ENCODE measurements at regions not wholly inside any gene's neighbourhood (a gene's known extent, or its start where the extent isn't known, plus 50 kb on each side); places are given as distances from the start of the nearest gene placed in this dataset.

DNA sequence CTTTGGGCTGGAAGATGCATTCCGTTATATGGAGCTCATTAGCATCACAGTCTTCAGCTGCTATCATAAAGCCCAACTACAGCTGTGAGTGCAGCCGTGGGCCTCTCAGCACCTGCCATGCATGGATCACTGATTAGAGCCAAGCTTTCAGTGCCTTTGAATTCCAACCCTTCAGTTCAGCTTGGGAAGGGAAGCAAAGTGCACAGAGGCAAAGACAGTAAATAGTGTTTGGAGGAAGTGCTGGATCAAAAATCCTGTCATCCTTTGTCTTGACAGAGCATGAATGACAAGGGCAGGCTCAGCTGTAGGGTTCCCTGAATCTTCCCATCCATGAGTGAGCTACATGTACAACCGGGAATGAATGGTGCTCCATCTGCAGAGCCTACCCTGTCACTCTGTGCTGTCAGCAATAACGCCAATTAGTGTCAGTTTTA, 153.7 kb downstream of the DNAJB9 start:
- no peaks in the 10 kb centered on the region for H3F3A ChIP-seq (ENCODE audit: control insufficient read depth, insufficient read depth)
- H3K9me2 ChIP-seq (replicated peaks; ENCODE audit: control insufficient read depth, low read length) = no peaks in the 10 kb centered on the region; the same call in 1 of the 2 replicates
- no peak overlapping the region for H3K27ac ChIP-seq (ENCODE audit: low read depth, low read length)
- H3K27me3 ChIP-seq (ENCODE audit: control insufficient read depth, low read length) = peaks cover 4% of the 10 kb centered on the region; the same call in 1 of the 2 replicates
- H3K4me1 ChIP-seq (ENCODE audit: control insufficient read depth, low read length) = no peaks in the 10 kb centered on the region
- H3K9me3 ChIP-seq (ENCODE audit: control insufficient read depth, insufficient read depth, low read length) = no peaks in the 10 kb centered on the region
- H3K36me3 ChIP-seq (ENCODE audit: control insufficient read depth, low read length) = no peaks in the 10 kb centered on the region
- TF ChIP-seq, protein P1, sequence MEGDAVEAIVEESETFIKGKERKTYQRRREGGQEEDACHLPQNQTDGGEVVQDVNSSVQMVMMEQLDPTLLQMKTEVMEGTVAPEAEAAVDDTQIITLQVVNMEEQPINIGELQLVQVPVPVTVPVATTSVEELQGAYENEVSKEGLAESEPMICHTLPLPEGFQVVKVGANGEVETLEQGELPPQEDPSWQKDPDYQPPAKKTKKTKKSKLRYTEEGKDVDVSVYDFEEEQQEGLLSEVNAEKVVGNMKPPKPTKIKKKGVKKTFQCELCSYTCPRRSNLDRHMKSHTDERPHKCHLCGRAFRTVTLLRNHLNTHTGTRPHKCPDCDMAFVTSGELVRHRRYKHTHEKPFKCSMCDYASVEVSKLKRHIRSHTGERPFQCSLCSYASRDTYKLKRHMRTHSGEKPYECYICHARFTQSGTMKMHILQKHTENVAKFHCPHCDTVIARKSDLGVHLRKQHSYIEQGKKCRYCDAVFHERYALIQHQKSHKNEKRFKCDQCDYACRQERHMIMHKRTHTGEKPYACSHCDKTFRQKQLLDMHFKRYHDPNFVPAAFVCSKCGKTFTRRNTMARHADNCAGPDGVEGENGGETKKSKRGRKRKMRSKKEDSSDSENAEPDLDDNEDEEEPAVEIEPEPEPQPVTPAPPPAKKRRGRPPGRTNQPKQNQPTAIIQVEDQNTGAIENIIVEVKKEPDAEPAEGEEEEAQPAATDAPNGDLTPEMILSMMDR (IDR thresholded peaks at IDR 0.05; ENCODE audit: low read depth, low read length, poor library complexity, severe bottlenecking) = no peak
- H3K79me2 ChIP-seq (ENCODE audit: control insufficient read depth, low read length) = no peaks in the 10 kb centered on the region
- no peak overlapping the region for H3K4me2 ChIP-seq (ENCODE audit: low read length)
- no peak overlapping the region for H3K4me3 ChIP-seq (ENCODE audit: low read length)
- no peaks in the 10 kb centered on the region for H4K20me1 ChIP-seq (ENCODE audit: control insufficient read depth, insufficient read depth, low read depth, low read length)

- Histone ChIP-seq H3K4me3 (ENCODE audit: low read length) (no peak overlapping the region), H3F3A (ENCODE audit: control insufficient read depth, insufficient read depth) (no peaks in the 10 kb centered on the region), H3K9me3 (ENCODE audit: control insufficient read depth, insufficient read depth, low read length) (no peaks in the 10 kb centered on the region), H3K9me2 (replicated peaks; ENCODE audit: control insufficient read depth, low read length) (no peaks in the 10 kb centered on the region; the same call in 1 of the 2 replicates), H3K4me1 (ENCODE audit: control insufficient read depth, low read length) (no peaks in the 10 kb centered on the region), H3K27ac (ENCODE audit: low read depth, low read length) (no peak overlapping the region), H3K79me2 (ENCODE audit: control insufficient read depth, low read length) (no peaks in the 10 kb centered on the region), H4K20me1 (ENCODE audit: control insufficient read depth, insufficient read depth, low read depth, low read length) (no peaks in the 10 kb centered on the region), H3K27me3 (ENCODE audit: control insufficient read depth, low read length) (peaks cover 4% of the 10 kb centered on the region; the same call in 1 of the 2 replicates), H3K4me2 (ENCODE audit: low read length) (no peak overlapping the region), H3K36me3 (ENCODE audit: control insufficient read depth, low read length) (no peaks in the 10 kb centered on the region)
- TF ChIP-seq, protein P1 (IDR thresholded peaks at IDR 0.05; ENCODE audit: low read depth, low read length, poor library complexity, severe bottlenecking) = no peak
- no peak for TF ChIP-seq EZH2phosphoT487 (IDR thresholded peaks at IDR 0.05; ENCODE audit: borderline replicate concordance, low read length)
Observed at GRCh38 chr7:108724251-108725100, 154.8 kb downstream of the DNAJB9 start.

DNA sequence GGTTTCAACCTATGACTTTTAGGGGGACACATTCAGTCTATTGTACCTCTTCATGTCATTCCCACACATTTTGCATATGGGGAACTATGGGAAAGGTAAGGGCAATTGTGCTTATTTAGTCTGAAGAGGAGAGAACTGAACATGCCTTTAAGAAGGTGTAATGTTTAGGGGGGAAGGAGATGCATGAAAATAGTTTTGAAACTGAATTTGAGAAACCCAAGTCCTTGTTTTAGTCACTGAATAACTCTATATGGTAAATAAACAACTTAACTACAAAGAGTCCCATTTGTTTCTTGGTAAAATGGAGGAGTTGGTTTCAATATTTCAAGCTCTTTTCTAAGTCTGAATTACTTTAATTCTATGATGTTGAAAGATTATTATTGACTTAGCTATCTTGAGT, 166.1 kb downstream of the DNAJB9 start:
- Histone ChIP-seq H3K79me2 (ENCODE audit: control insufficient read depth, low read length) (no peaks in the 10 kb centered on the region), H3K4me3 (ENCODE audit: low read length) (no peak overlapping the region), H3K4me2 (ENCODE audit: low read length) (no peak overlapping the region), H3K36me3 (ENCODE audit: control insufficient read depth, low read length) (no peaks in the 10 kb centered on the region), H3K27ac (ENCODE audit: low read depth, low read length) (no peak overlapping the region), H3K4me1 (ENCODE audit: control insufficient read depth, low read length) (no peaks in the 10 kb centered on the region), H3K9me3 (ENCODE audit: control insufficient read depth, insufficient read depth, low read length) (no peaks in the 10 kb centered on the region), H3F3A (ENCODE audit: control insufficient read depth, insufficient read depth) (no peaks in the 10 kb centered on the region), H4K20me1 (ENCODE audit: control insufficient read depth, insufficient read depth, low read depth, low read length) (no peaks in the 10 kb centered on the region; the same call in 1 of the 2 replicates), H3K27me3 (ENCODE audit: control insufficient read depth, low read length) (peaks cover 16% of the 10 kb centered on the region), H3K9me2 (replicated peaks; ENCODE audit: control insufficient read depth, low read length) (0 out of 2 replicates have a peak, but pooled peaks cover 3% of the 10 kb centered on the region)
- TF ChIP-seq, protein P1 (IDR thresholded peaks at IDR 0.05; ENCODE audit: low read depth, low read length, poor library complexity, severe bottlenecking) = no peak
- no peak for TF ChIP-seq EZH2phosphoT487 (IDR thresholded peaks at IDR 0.05; ENCODE audit: borderline replicate concordance, low read length)
